ENCODE measurements at regions not wholly inside any gene's neighbourhood (a gene's known extent, or its start where the extent isn't known, plus 50 kb on each side); places are given as distances from the start of the nearest gene placed in this dataset.

DNA sequence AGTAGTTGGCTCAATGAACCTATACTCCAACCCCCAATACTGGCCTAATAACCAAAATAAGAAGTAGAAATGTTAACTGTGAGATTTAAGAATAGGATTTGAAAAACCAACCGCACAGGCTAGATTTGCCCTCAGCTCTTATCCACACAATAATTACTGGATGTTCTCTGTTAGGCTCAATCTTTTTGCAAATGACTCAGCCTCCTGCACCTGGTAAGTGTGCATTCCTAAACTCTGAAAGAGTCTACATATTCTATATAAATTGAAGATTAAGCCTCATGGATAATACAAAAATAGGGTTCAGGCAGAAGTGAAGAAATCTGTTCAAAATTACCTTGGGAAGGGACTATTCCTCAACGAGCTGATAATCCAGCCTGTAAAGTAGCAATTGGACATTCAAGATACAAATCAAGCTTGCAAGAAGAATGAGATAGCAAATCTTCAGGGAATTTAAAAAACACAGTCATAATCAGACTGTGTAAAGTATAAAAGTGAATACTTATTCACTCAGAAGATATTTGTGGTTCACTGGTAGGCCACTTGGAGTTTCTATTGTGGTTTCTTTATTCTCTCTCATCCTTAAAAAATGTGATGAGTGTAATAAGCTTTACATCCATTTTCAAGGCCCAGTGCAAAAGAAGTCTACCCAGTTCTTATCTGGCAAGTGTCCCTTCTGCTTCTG, 931.9 kb upstream of the SOX9 start:
- TF ChIP-seq POLR2A (IDR thresholded peaks at IDR 0.05; ENCODE audit: control extremely low read depth in 1 of 2, low read depth in 2 of 2, low read length in 2 of 2) (no peak), RAD21 (IDR thresholded peaks at IDR 0.05 in 1 of 2, conservative IDR thresholded peaks at IDR 0.05 in 1 of 2; ENCODE audit: low read depth in 2 of 2, low read length in 2 of 2) (no peak), EZH2 (IDR thresholded peaks at IDR 0.05; ENCODE audit: low read depth, low read length, severe bottlenecking) (no peak)
- TF ChIP-seq, protein P1, sequence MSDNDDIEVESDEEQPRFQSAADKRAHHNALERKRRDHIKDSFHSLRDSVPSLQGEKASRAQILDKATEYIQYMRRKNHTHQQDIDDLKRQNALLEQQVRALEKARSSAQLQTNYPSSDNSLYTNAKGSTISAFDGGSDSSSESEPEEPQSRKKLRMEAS (IDR thresholded peaks at IDR 0.05), result no peak
- TF ChIP-seq, protein P2, sequence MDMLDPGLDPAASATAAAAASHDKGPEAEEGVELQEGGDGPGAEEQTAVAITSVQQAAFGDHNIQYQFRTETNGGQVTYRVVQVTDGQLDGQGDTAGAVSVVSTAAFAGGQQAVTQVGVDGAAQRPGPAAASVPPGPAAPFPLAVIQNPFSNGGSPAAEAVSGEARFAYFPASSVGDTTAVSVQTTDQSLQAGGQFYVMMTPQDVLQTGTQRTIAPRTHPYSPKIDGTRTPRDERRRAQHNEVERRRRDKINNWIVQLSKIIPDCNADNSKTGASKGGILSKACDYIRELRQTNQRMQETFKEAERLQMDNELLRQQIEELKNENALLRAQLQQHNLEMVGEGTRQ (IDR thresholded peaks at IDR 0.05; ENCODE audit: low read length), result no peak
- TF ChIP-seq, protein P3, sequence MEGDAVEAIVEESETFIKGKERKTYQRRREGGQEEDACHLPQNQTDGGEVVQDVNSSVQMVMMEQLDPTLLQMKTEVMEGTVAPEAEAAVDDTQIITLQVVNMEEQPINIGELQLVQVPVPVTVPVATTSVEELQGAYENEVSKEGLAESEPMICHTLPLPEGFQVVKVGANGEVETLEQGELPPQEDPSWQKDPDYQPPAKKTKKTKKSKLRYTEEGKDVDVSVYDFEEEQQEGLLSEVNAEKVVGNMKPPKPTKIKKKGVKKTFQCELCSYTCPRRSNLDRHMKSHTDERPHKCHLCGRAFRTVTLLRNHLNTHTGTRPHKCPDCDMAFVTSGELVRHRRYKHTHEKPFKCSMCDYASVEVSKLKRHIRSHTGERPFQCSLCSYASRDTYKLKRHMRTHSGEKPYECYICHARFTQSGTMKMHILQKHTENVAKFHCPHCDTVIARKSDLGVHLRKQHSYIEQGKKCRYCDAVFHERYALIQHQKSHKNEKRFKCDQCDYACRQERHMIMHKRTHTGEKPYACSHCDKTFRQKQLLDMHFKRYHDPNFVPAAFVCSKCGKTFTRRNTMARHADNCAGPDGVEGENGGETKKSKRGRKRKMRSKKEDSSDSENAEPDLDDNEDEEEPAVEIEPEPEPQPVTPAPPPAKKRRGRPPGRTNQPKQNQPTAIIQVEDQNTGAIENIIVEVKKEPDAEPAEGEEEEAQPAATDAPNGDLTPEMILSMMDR (IDR thresholded peaks at IDR 0.05; ENCODE audit: control extremely low read depth in 1 of 3, insufficient read depth in 1 of 3, low read depth in 1 of 3, low read length in 3 of 3), result no peak
